Mammary epithelial cell (primary cell): ENCODE measurements at regions not wholly inside any gene's neighbourhood (a gene's known extent, or its start where the extent isn't known, plus 50 kb on each side); places are given as distances from the start of the nearest gene placed in this dataset.

ENCODE experiments used
- CTCF ChIP-seq, 2 donors: IDR thresholded peaks in 1 of 2; conservative IDR thresholded peaks in 1 of 2; 2 replicates each; pipeline ENCODE4 v1.5.1; 2011 to 2012; ENCODE audit warnings: inconsistent platforms in 2 of 2, low read length in 2 of 2, mild to moderate bottlenecking in 2 of 2, control low read depth in 1 of 2, low read depth in 1 of 2; ENCODE audit not compliant: insufficient read depth in 1 of 2; ENCODE audit errors: extremely low read depth in 1 of 2
- EZH2 ChIP-seq: IDR thresholded peaks from 2 replicates; pipeline ENCODE4 v1.6.1; 2012; ENCODE audit warnings: low read length, inconsistent platforms, borderline replicate concordance

- no peak for TF ChIP-seq CTCF (conservative IDR thresholded peaks at IDR 0.05 in 1 of 2, IDR thresholded peaks at IDR 0.05 in 1 of 2; ENCODE audit: extremely low read depth in 1 of 2, insufficient read depth in 1 of 2, low read depth in 1 of 2, low read length in 2 of 2)
- TF ChIP-seq EZH2 = no peak
Measured at GRCh38 chr22:27476729-27477128, 324.8 kb downstream of the MN1 start.
